Mesendoderm (in vitro differentiated cells): ENCODE measurements at regions not wholly inside any gene's neighbourhood (a gene's known extent, or its start where the extent isn't known, plus 50 kb on each side); places are given as distances from the start of the nearest gene placed in this dataset.
A peak's percentile ranks its signal among the peaks of the same experiment; 100 is the strongest.

ENCODE experiments used
- DNase-seq: peaks from one replicate; pipeline ENCODE4 v3.0.0; 2013
- H2AK5ac ChIP-seq: 2 replicates; pipeline ENCODE4 v1.6.1; 2013; ENCODE audit warnings: low read length, inconsistent platforms
- H2BK120ac ChIP-seq: 2 replicates; pipeline ENCODE4 v1.6.1; 2013; ENCODE audit warnings: low read depth, mild to moderate bottlenecking, low read length, moderate library complexity, mixed read lengths
- H2BK15ac ChIP-seq: replicated peaks from 2 replicates; pipeline ENCODE4 v1.6.1; 2013; ENCODE audit warnings: low read depth, mild to moderate bottlenecking, moderate library complexity
- H2BK5ac ChIP-seq: 2 replicates; pipeline ENCODE4 v1.6.1; 2013; ENCODE audit warnings: low read length, inconsistent platforms
- H3K18ac ChIP-seq: 2 replicates; pipeline ENCODE4 v1.6.1; 2013; ENCODE audit warnings: mild to moderate bottlenecking, low read length, mixed read lengths
- H3K23ac ChIP-seq: one replicate; pipeline ENCODE4 v1.6.1; 2013; ENCODE audit warnings: low read length
- H3K27ac ChIP-seq: 2 replicates; pipeline ENCODE4 v1.5.1; 2013; ENCODE audit warnings: low read depth, mild to moderate bottlenecking, inconsistent platforms, low read length, moderate library complexity
- H3K27me3 ChIP-seq: 2 replicates; pipeline ENCODE4 v1.6.1; 2013; ENCODE audit warnings: low read length, control low read depth, mild to moderate bottlenecking, inconsistent platforms; ENCODE audit not compliant: insufficient read depth, poor library complexity
- H3K36me3 ChIP-seq: 2 replicates; pipeline ENCODE4 v1.6.1; 2013; ENCODE audit warnings: low read length, inconsistent platforms; ENCODE audit not compliant: control insufficient read depth, insufficient read depth
- H3K4ac ChIP-seq: one replicate; pipeline ENCODE4 v1.6.1; 2013; ENCODE audit warnings: low read depth, mild to moderate bottlenecking, low read length, moderate library complexity
- H3K4me1 ChIP-seq: 2 replicates; pipeline ENCODE4 v1.6.1; 2013; ENCODE audit warnings: low read depth, low read length, inconsistent platforms; ENCODE audit not compliant: control insufficient read depth
- H3K4me2 ChIP-seq: 2 replicates; pipeline ENCODE4 v1.6.1; 2013; ENCODE audit warnings: low read length
- H3K4me3 ChIP-seq: 2 replicates; pipeline ENCODE4 v1.5.1; 2013; ENCODE audit warnings: mild to moderate bottlenecking, low read length
- H3K56ac ChIP-seq: one replicate; pipeline ENCODE4 v1.6.1; 2013; ENCODE audit warnings: low read length
- H3K79me1 ChIP-seq: 2 replicates; pipeline ENCODE4 v1.6.1; 2013; ENCODE audit warnings: low read length, inconsistent platforms
- H3K79me2 ChIP-seq: 2 replicates; pipeline ENCODE4 v1.6.1; 2013; ENCODE audit warnings: mild to moderate bottlenecking, low read length; ENCODE audit not compliant: control insufficient read depth, insufficient read depth
- H3K9ac ChIP-seq: 2 replicates; pipeline ENCODE4 v1.6.1; 2013; ENCODE audit warnings: low read length, inconsistent platforms
- H4K5ac ChIP-seq: one replicate; pipeline ENCODE4 v1.6.1; 2013; ENCODE audit warnings: low read length
- H4K8ac ChIP-seq: one replicate; pipeline ENCODE4 v1.6.1; 2013; ENCODE audit warnings: low read depth, mild to moderate bottlenecking, control low read depth, low read length, moderate library complexity
- WGBS: extraction: QIAGEN DNeasy Blood & Tissue Kit; methylation state at CpG from one replicate; pipeline ENCODE4 v1.1.7; 2013; ENCODE audit warnings: low lambda C conversion rate, missing lambda C conversion rate; ENCODE audit not compliant: insufficient coverage; ENCODE audit errors: extremely low coverage; 5-methylcytosine and 5-hydroxymethylcytosine counted together

DNA sequence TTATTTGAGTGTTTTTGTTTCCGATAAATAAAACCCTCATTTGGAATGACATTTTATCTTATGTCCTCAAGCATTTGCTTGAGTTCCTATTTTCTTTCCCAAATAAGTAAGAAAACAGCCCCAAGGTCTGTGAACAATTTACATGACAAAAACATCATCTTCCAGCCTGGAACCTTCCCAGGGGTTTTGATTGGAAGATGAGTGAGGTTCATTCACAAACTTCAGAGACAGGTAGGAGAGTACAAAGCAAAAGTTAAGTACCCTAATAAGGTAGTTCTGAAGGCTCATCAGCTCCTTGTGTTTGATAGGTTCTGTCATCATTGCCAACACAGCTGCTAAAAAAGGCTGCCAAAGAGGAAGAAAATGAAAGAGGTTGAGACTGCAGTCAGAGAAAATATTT is 772.8 kb downstream of the CDH8 start:
- Histone ChIP-seq H2BK120ac (no peak overlapping the region), H3K23ac (no peak overlapping the region), H3K4me2 (no peak overlapping the region), H4K5ac (no peak overlapping the region), H2BK15ac (no peak overlapping the region), H3K27me3 (no peaks in the 10 kb centered on the region), H2AK5ac (no peak overlapping the region), H3K4me1 (no peaks in the 10 kb centered on the region), H3K4ac (no peak overlapping the region), H3K79me2 (no peaks in the 10 kb centered on the region), H4K8ac (no peak overlapping the region), H2BK5ac (no peak overlapping the region), H3K79me1 (no peaks in the 10 kb centered on the region), H3K18ac (no peak overlapping the region), H3K27ac (no peak overlapping the region), H3K36me3 (no peaks in the 10 kb centered on the region), H3K56ac (no peak overlapping the region), H3K4me3 (no peak overlapping the region), H3K9ac (no peak overlapping the region)
- peak; percentile 12 for DNase-seq
- no CpG with 5 or more reads among the region's 1 CpG for WGBS

DNA sequence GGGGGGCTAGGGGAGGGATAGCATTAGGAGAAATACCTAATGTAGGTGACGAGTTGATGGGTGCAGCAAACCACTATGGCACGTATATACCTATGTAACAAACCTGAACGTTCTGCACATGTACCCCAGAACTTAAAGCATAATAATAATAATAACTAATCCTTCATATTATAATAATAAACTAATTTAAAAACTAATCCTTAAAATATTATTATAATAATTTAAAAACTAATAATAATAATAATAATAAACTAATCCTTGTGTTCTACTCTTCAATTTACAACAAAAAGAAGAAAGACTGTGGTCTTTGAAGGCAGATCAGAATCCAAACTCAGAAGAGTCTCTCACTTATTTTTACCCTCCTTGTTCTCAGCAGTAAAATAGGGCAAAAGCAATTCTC is 774.9 kb downstream of the CDH8 start:
- no peak overlapping the region for H2BK5ac ChIP-seq
- no peak overlapping the region for H4K8ac ChIP-seq
- H3K9ac ChIP-seq: no peak overlapping the region
- H3K27me3 ChIP-seq: no peaks in the 10 kb centered on the region
- H2BK120ac ChIP-seq: no peak overlapping the region
- no peak overlapping the region for H3K4me2 ChIP-seq
- H2AK5ac ChIP-seq: no peak overlapping the region
- H3K4me1 ChIP-seq: no peaks in the 10 kb centered on the region
- no peaks in the 10 kb centered on the region for H3K36me3 ChIP-seq
- H3K27ac ChIP-seq: no peak overlapping the region
- DNase-seq: no peak
- WGBS: no CpG with 5 or more reads among the region's 3 CpGs
- H3K79me2 ChIP-seq: no peaks in the 10 kb centered on the region
- no peak overlapping the region for H3K56ac ChIP-seq
- H3K18ac ChIP-seq: no peak overlapping the region
- H3K79me1 ChIP-seq: no peaks in the 10 kb centered on the region
- no peak overlapping the region for H3K23ac ChIP-seq
- no peak overlapping the region for H4K5ac ChIP-seq
- no peak overlapping the region for H3K4ac ChIP-seq
- H2BK15ac ChIP-seq: no peak overlapping the region
- no peak overlapping the region for H3K4me3 ChIP-seq

DNA sequence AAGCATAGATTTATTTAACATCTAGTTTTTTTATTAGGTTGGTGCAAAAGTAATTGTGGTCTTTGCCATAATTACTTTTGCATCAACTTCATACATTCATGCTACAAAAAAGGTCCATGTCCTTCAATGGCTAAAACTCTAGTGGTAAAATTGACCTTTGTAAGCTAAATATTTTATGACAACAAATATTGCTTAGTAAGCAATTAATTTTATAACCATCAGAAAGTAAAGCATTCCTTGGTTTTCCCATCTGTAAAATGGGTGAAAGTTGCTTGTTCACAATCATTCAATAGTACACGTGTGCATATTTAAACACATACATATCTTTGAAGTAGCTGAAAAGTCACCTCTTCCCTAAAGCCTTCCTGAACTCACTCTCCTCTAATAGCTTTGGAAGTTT is 789.6 kb downstream of the CDH8 start:
- Histone ChIP-seq H4K5ac (no peak overlapping the region), H4K8ac (no peak overlapping the region), H3K18ac (no peak overlapping the region), H3K27me3 (no peaks in the 10 kb centered on the region), H3K4me1 (no peaks in the 10 kb centered on the region), H3K36me3 (no peaks in the 10 kb centered on the region), H3K4me2 (no peak overlapping the region), H3K4ac (no peak overlapping the region), H3K9ac (no peak overlapping the region), H3K79me2 (no peaks in the 10 kb centered on the region), H3K23ac (no peak overlapping the region), H2AK5ac (no peak overlapping the region), H3K27ac (no peak overlapping the region), H2BK15ac (no peak overlapping the region), H3K4me3 (no peak overlapping the region), H3K79me1 (no peaks in the 10 kb centered on the region), H2BK5ac (no peak overlapping the region), H3K56ac (no peak overlapping the region), H2BK120ac (no peak overlapping the region)
- WGBS: no CpG with 5 or more reads among the region's 1 CpG
- DNase-seq: no peak

DNA sequence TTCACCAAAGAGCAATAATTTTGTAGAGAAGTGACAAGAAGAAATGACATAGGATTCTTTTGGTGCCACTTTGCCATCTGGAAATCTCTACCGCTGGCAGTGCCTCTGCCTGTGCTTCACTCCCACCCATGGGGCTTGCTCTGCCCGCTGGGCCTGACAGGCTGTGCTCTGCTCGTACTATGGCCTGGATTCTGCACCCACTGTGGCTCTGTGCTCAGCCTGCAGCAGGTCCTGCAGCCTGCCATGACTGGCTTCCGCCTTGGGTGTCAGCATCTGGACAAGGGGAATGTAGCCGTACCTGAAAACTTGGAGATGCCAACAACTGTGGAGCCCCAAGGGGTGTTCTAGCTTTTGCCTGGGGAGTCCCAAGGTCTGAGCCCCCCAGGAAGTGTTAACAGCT is 792.3 kb downstream of the CDH8 start:
- Histone ChIP-seq H3K79me2 (no peaks in the 10 kb centered on the region), H3K18ac (no peak overlapping the region), H3K4me3 (no peak overlapping the region), H3K56ac (no peak overlapping the region), H3K79me1 (no peaks in the 10 kb centered on the region), H2AK5ac (no peak overlapping the region), H4K8ac (no peak overlapping the region), H2BK120ac (no peak overlapping the region), H3K27ac (no peak overlapping the region), H2BK15ac (no peak overlapping the region), H3K4me1 (no peaks in the 10 kb centered on the region), H3K9ac (no peak overlapping the region), H3K23ac (no peak overlapping the region), H3K36me3 (no peaks in the 10 kb centered on the region), H3K4ac (no peak overlapping the region), H2BK5ac (no peak overlapping the region), H4K5ac (no peak overlapping the region), H3K4me2 (no peak overlapping the region), H3K27me3 (no peaks in the 10 kb centered on the region)
- no peak for DNase-seq
- WGBS: no CpG with 5 or more reads among the region's 5 CpGs

DNA sequence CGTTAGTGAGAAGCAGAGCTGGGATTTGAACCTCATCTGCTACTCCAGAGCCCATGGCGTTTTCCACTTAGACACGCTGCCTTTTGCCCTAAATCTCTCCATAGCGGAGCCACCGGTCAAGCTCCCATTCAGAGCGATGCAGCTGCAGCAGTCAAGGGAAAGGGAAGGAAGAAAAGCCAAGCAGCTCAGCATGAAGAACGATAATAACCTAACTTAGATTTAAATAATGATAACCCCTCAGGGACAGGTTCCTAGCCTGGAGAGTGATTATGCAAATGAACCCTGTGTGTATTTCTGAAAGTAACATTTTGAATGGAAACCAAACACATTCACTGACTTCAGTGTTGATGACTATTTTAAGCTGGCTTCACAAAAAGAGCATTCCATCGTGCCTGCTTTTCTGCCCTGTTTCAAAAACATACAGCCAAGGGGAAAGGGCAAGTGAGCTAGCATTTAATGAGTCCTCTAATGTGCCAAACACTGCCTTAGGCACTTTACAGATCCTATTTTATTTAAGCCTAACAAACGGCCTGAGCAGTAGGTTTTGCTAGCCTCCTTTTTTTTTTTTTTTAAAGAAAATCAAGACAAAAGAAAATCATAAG is 798.3 kb downstream of the CDH8 start:
- no peak overlapping the region for H3K18ac ChIP-seq
- H3K79me2 ChIP-seq: no peaks in the 10 kb centered on the region
- no peaks in the 10 kb centered on the region for H3K27me3 ChIP-seq
- H3K79me1 ChIP-seq: no peaks in the 10 kb centered on the region
- peak; percentile 9 for DNase-seq
- H3K4me2 ChIP-seq: no peak overlapping the region
- H3K27ac ChIP-seq: no peak overlapping the region
- no peak overlapping the region for H3K9ac ChIP-seq
- H2BK15ac ChIP-seq: no peak overlapping the region
- no peak overlapping the region for H3K56ac ChIP-seq
- H2BK5ac ChIP-seq: no peak overlapping the region
- no peak overlapping the region for H3K4ac ChIP-seq
- H3K23ac ChIP-seq: no peak overlapping the region
- no peak overlapping the region for H4K5ac ChIP-seq
- no peak overlapping the region for H2BK120ac ChIP-seq
- no peak overlapping the region for H3K4me3 ChIP-seq
- no peaks in the 10 kb centered on the region for H3K4me1 ChIP-seq
- WGBS: no CpG with 5 or more reads among the region's 9 CpGs
- no peaks in the 10 kb centered on the region for H3K36me3 ChIP-seq
- no peak overlapping the region for H2AK5ac ChIP-seq
- H4K8ac ChIP-seq: no peak overlapping the region

DNA sequence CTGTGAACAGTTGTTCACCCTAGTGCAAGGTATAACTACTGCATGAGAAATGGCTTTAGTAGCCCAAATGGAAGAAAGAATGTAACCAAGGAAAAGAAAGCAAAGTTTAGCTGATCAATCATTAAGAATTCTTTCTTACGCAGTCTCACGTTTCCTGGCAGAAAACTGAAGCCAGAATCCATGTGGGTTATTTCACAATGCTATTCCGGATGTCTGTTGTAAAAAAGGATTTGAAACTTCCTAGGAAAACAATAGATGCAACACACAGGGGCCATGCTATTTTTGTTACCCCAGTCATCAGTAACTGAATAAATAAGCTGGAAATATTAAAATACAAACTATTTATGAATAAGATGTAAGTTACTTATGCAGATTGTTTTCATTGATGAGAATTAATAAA is 802.5 kb downstream of the CDH8 start:
- Histone ChIP-seq H3K36me3 (no peaks in the 10 kb centered on the region), H3K79me1 (no peaks in the 10 kb centered on the region), H2AK5ac (no peak overlapping the region), H3K56ac (no peak overlapping the region), H3K4me2 (no peak overlapping the region), H4K8ac (no peak overlapping the region), H3K27me3 (no peaks in the 10 kb centered on the region), H2BK120ac (no peak overlapping the region), H3K27ac (no peak overlapping the region), H3K4me1 (no peaks in the 10 kb centered on the region), H3K4me3 (no peak overlapping the region), H2BK15ac (no peak overlapping the region), H3K4ac (no peak overlapping the region), H3K9ac (no peak overlapping the region), H3K18ac (no peak overlapping the region), H4K5ac (no peak overlapping the region), H3K23ac (no peak overlapping the region), H3K79me2 (no peaks in the 10 kb centered on the region), H2BK5ac (no peak overlapping the region)
- DNase-seq: no peak
- no CpG with 5 or more reads among the region's 3 CpGs for WGBS
